HG02885 (cell line): ENCODE measurements at regions not wholly inside any gene's neighbourhood (a gene's known extent, or its start where the extent isn't known, plus 50 kb on each side); places are given as distances from the start of the nearest gene placed in this dataset.
A peak's percentile ranks its signal among the peaks of the same experiment; 100 is the strongest.
"Not testable (repeated sequence)": the region's sequence is repeated elsewhere in the genome, so short reads cannot be mapped to it uniquely, and the experiment has no call there.

Experiments
- ATAC-seq: cut with Tn5 transposase; IDR thresholded peaks from one replicate; pipeline ENCODE4 v1.9.1; 2021; ENCODE audit warnings: mild to moderate bottlenecking; ENCODE audit not compliant: unreplicated experiment, poor library complexity

GRCh38 chr2:57396355-57397098 lies 650.1 kb upstream of the VRK2 start:
- no peak for ATAC-seq

- no peak for ATAC-seq
Observed at GRCh38 chr2:57397550-57398360, 648.9 kb upstream of the VRK2 start.

- ATAC-seq = no peak
Observed at GRCh38 chr2:57399057-57399456, 647.5 kb upstream of the VRK2 start.

- no peak for ATAC-seq
Observed at GRCh38 chr2:57402096-57402495, 644.5 kb upstream of the VRK2 start.

GRCh38 chr2:57402755-57403154 lies 643.9 kb upstream of the VRK2 start:
- ATAC-seq = no peak

GRCh38 chr2:57407772-57408201 lies 638.8 kb upstream of the VRK2 start:
- no peak for ATAC-seq

- ATAC-seq = no peak
Observed at GRCh38 chr2:57408587-57408986, 638.0 kb upstream of the VRK2 start.

GRCh38 chr2:57417007-57417406 lies 629.6 kb upstream of the VRK2 start:
- no peak for ATAC-seq

- ATAC-seq = not testable (repeated sequence)
Observed at GRCh38 chr2:57418859-57419346, 627.7 kb upstream of the VRK2 start.

GRCh38 chr2:57429831-57430230 lies 616.8 kb upstream of the VRK2 start:
- ATAC-seq = peak; percentile 61

GRCh38 chr2:57432528-57432927 lies 614.1 kb upstream of the VRK2 start:
- peak; percentile 33 for ATAC-seq

GRCh38 chr2:57434441-57434840 lies 612.2 kb upstream of the VRK2 start:
- no peak for ATAC-seq

GRCh38 chr2:57434972-57435371 lies 611.6 kb upstream of the VRK2 start:
- no peak for ATAC-seq

- ATAC-seq = no peak
Observed at GRCh38 chr2:57437077-57437476, 609.5 kb upstream of the VRK2 start.

GRCh38 chr2:57440437-57440836 lies 606.2 kb upstream of the VRK2 start:
- no peak for ATAC-seq

GRCh38 chr2:57443086-57443485 lies 603.5 kb upstream of the VRK2 start:
- no peak for ATAC-seq

GRCh38 chr2:57443973-57444521 lies 602.6 kb upstream of the VRK2 start:
- ATAC-seq = no peak

GRCh38 chr2:57444752-57445430 lies 601.7 kb upstream of the VRK2 start:
- ATAC-seq = no peak

GRCh38 chr2:57448816-57449215 lies 597.8 kb upstream of the VRK2 start:
- ATAC-seq = no peak

GRCh38 chr2:57450170-57450569 lies 596.4 kb upstream of the VRK2 start:
- ATAC-seq = peak; percentile 96

- no peak for ATAC-seq
Observed at GRCh38 chr2:57452634-57453033, 594.0 kb upstream of the VRK2 start.
